ENCODE measurements at regions not wholly inside any gene's neighbourhood (a gene's known extent, or its start where the extent isn't known, plus 50 kb on each side); places are given as distances from the start of the nearest gene placed in this dataset.

DNA sequence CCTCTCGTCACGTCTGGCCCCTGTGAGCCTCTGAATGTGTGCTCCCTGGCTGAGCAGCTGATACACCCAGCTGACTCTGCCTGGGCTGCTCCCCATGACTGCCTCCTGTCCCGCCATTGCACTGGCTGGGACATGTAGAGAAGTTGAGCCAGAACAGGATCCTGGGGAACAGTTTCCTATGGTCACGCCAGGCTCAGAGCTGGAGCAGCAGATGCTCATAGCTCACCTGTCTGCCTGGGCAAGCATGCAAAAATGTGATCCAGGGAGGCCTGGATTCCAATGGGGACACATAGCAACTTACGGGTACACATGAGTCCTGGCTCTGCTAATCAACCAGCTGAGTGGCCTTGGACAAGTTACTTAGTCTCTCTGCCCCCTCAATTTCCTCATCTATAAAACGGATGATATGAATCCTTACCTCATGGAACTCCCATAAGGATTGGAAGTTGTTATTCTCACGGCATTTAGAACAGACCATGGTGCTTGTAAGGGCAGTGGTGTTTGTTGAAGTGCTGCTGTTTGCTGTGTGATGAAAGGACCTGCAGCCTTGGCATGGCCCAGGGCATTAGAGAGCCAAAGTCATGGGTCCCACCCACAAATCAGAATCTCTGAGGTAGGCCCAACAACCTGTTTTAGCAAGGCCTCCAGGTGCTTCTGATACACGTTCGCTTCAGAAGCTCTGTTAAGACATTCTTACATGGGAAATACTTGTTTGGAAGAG is 150.3 kb upstream of the VANGL1 start:
- TF ChIP-seq, protein P1, sequence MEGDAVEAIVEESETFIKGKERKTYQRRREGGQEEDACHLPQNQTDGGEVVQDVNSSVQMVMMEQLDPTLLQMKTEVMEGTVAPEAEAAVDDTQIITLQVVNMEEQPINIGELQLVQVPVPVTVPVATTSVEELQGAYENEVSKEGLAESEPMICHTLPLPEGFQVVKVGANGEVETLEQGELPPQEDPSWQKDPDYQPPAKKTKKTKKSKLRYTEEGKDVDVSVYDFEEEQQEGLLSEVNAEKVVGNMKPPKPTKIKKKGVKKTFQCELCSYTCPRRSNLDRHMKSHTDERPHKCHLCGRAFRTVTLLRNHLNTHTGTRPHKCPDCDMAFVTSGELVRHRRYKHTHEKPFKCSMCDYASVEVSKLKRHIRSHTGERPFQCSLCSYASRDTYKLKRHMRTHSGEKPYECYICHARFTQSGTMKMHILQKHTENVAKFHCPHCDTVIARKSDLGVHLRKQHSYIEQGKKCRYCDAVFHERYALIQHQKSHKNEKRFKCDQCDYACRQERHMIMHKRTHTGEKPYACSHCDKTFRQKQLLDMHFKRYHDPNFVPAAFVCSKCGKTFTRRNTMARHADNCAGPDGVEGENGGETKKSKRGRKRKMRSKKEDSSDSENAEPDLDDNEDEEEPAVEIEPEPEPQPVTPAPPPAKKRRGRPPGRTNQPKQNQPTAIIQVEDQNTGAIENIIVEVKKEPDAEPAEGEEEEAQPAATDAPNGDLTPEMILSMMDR (IDR thresholded peaks at IDR 0.05; ENCODE audit: insufficient read depth, low read depth, low read length) = no peak
- H3K4me3 ChIP-seq (ENCODE audit: low read depth, low read length) = no peak overlapping the region
- DNase-seq (ENCODE audit: low read depth) = no peak

DNA sequence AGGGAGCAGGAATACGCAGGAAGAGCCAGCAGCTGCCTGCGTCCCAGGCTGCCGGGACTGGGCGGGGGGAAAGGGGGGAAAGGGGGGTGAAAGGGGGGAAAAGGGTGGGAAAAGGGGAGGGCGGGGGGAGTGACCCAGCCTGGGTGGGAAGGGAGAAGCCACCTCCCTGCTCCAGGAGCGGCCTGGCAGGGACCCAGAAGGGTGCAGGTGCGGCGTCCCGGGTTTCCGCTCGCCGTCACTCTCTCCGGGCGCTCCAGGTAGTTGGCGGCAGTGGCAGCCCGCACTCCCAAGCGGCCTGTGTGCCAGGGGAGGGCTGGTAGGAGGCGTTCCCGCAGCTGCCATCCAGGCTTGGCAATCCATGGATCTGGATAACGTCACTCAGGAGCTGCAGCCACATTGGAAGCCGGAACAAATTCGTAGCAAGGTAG is 141.0 kb upstream of the NGF start:
- TF ChIP-seq, protein P1 (IDR thresholded peaks at IDR 0.05; ENCODE audit: insufficient read depth, low read depth, low read length) = no peak

DNA sequence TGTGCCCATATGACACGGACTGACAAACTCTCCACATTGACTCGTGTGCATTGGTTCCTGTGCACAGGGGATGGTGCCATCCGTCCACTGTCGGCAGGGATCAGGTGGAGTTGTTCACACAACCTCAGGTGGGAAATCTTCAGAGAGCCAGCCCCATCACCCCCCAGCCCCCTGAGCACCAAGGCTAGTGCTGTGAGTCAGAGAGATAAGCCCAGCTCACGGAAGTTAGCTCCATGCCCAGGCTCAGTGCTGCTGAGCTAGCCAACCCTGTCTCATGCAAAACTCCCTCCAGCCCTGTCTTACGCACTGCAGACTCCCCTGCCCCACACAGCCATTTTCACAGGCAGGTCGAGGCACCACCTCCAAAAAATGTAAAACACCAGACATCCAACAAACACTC is 139.0 kb upstream of the NGF start:
- TF ChIP-seq, protein P1 (IDR thresholded peaks at IDR 0.05; ENCODE audit: insufficient read depth, low read depth, low read length) = no peak
- H3K4me3 ChIP-seq (ENCODE audit: low read depth, low read length) = no peak overlapping the region
- DNase-seq (ENCODE audit: low read depth) = no peak

More for the DNA sequence above, 141.0 kb upstream of the NGF start:
- no peak overlapping the region for H3K4me3 ChIP-seq (ENCODE audit: low read depth, low read length)
- no peak for DNase-seq (ENCODE audit: low read depth)

DNA sequence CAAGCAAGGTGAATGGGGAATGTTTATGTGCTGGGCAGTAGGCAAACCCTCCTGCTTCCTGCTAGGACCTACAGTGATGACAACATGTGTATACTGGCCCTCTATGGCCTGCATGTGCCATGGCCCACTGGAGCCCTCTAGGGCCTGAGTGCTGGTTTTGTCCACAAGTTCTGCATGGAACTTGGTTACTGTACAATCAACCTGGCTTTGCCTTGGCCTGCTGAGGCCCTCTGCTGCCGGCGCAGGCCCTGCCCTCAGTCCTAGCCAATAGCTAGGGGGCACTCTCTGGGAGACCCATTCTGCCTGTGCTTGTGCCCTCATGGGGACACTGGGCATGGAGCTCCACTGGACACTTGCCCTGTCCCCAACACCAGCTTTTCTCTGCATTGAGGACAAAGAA is 138.6 kb upstream of the NGF start:
- TF ChIP-seq, protein P1 (IDR thresholded peaks at IDR 0.05; ENCODE audit: insufficient read depth, low read depth, low read length) = peak; percentile 11
- DNase-seq (ENCODE audit: low read depth) = no peak
- no peak overlapping the region for H3K4me3 ChIP-seq (ENCODE audit: low read depth, low read length)

DNA sequence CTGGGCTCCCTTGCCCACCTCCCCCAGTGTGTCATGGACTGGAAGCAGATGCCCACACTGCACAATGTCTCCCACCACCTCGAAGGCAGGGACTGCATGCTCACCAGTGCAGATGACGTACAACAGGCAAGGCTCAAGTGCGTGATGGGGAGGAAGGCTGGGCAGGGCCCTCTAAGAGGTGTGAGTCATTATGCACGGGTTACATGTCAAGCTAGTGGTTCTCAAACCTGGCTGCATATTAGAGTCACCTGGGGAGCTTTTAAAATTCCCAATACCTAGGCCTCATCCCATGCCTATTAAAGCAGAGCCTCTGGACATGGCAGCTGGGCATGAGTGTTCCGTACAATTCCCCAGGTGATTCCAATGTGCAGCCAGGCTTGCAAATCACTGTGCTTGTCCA is 137.9 kb upstream of the NGF start:
- H3K4me3 ChIP-seq (ENCODE audit: low read depth, low read length) = no peak overlapping the region
- TF ChIP-seq, protein P1 (IDR thresholded peaks at IDR 0.05; ENCODE audit: insufficient read depth, low read depth, low read length) = no peak

DNA sequence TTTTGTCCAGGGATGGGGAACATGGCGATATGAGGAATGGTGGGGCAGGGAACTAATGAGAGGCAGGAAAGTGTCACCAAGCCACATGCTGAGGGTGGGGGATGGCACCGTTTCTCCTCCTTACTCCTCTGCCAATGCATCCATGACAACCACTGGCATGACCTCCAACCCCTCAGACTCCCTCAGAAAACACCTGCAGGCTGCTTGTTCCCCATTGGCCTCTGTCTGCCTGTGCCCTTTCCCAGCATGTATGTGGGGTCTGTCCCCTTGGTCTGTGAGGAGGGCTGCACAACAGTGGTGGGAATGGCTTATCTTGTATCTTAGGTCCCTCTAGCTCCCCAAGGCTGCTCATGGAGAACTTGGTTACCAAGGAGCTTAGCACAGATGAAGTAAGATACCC is 137.2 kb upstream of the NGF start:
- H3K4me3 ChIP-seq (ENCODE audit: low read depth, low read length) = no peak overlapping the region
- DNase-seq (ENCODE audit: low read depth) = no peak
- TF ChIP-seq, protein P1 (IDR thresholded peaks at IDR 0.05; ENCODE audit: insufficient read depth, low read depth, low read length) = no peak

More for the DNA sequence above, 137.9 kb upstream of the NGF start:
- DNase-seq (ENCODE audit: low read depth) = no peak
